Heart right ventricle (tissue), 16 donors: ENCODE measurements at regions not wholly inside any gene's neighbourhood (a gene's known extent, or its start where the extent isn't known, plus 50 kb on each side); places are given as distances from the start of the nearest gene placed in this dataset.

ENCODE experiments used
- ATAC-seq, 8 donors: fragments of 200-7000 bp; cut with Tn5 transposase; one replicate each; pipeline ENCODE4 v1.9.1; 2020; ENCODE audit warnings: mild to moderate bottlenecking in 8 of 8, moderate library complexity in 8 of 8, moderate number of reproducible peaks in 1 of 8
- DNase-seq, 2 donors: peaks; one replicate each; pipeline ENCODE4 v3.0.0-alpha.2; 2020
- H3K27ac ChIP-seq, 10 donors: fragments of 200-600 bp; sonication (generic) in 2 of 10; one replicate each; pipeline versions ENCODE4 v1.5.0 to v1.8.0; 2020 to 2022; ENCODE audit warnings: mild to moderate bottlenecking in 3 of 10
- H3K27me3 ChIP-seq, 7 donors: fragments of 200-600 bp; one replicate each; pipeline ENCODE4 v1.8.0; 2021 to 2022; ENCODE audit warnings: mild to moderate bottlenecking in 2 of 7
- H3K36me3 ChIP-seq, 9 donors: fragments of 200-600 bp; sonication (generic) in 1 of 9; one replicate each; pipeline versions ENCODE4 v1.5.0 to v1.8.0; 2020 to 2022; ENCODE audit warnings: mild to moderate bottlenecking in 2 of 9
- H3K4me1 ChIP-seq, 9 donors: fragments of 200-600 bp; sonication (generic) in 1 of 9; one replicate each; pipeline versions ENCODE4 v1.5.0 to v1.8.0; 2020 to 2022; ENCODE audit warnings: mild to moderate bottlenecking in 4 of 9
- H3K4me3 ChIP-seq, 10 donors: fragments of 200-600 bp; sonication (generic) in 2 of 10; one replicate each; pipeline versions ENCODE4 v1.5.0 to v1.8.0; 2020 to 2022; ENCODE audit warnings: mild to moderate bottlenecking in 7 of 10, moderate library complexity in 2 of 10
- H3K9me3 ChIP-seq, 11 donors: fragments of 200-600 bp in 10 of 11; sonication (generic) in 2 of 11; one replicate each; pipeline versions ENCODE4 v1.5.0 to v1.8.0; 2013 to 2022; ENCODE audit warnings: mild to moderate bottlenecking in 2 of 11, control low read depth in 1 of 11, moderate library complexity in 1 of 11
- CTCF ChIP-seq, 9 donors: fragments of 200-600 bp; sonication (generic) in 2 of 9; IDR thresholded peaks; one replicate each; pipeline versions ENCODE4 v1.5.0 to v1.8.0; 2021 to 2022; ENCODE audit warnings: antibody characterized with exemption in 9 of 9, mild to moderate bottlenecking in 5 of 9, moderate library complexity in 1 of 9
- WGBS, 2 donors: extraction: QIAGEN DNeasy Blood & Tissue Kit; methylation state at CpG; one replicate each; pipeline ENCODE4 v1.1.7; 2013; ENCODE audit warnings: inconsistent platforms in 1 of 2; 5-methylcytosine and 5-hydroxymethylcytosine counted together
- intact Hi-C, 10 donors: fragments of 100-400 bp; cut with DNase I; formaldehyde crosslinking; loops; one replicate each; pipeline versions ENCODE4 v1.11.1 to v1.14.2; 2022
- donor health status: Arrhythmogenic right ventricular cardiomyopathy.
- donor health status: ischemic (EF 13 %, LVEDD 7.1; RV severe dilation, severe dysfunction).
- donor health status: healthy with polysubstance abuse.
- donor health status: DM: no; HTN: yes; CAD: no.
- donor health status: DM: no; HTN: no; CAD: no.
- donor health status: ischemic (EF 25% LVEDD 6.9; RV normal size, moderate dysfunction).
- donor health status: ischemic (EF 25% LVEDD 5.7; RV mildly dilated, moderate dysfunction).
- donor health status: healthy.
- donor health status: DM: yes; HTN: yes; CAD: no.
- donor health status: Ischemic cardiomyopathy.
- donor health status: ischemic (EF 35%, LVEDD 5.7; RV mildly dilated, moderate dysfunction).
- donor health status: nonischemic (EF 11% LVEDD 7.7; RV severe dilation, severe dysfunction).
- donor health status: DM: yes; HTN: yes; CAD: no.
- donor health status: PGD.
- donor health status: ischemic (EF 29% LVEDD 5.4; RV normal size, mild dysfunction).
- donor health status: nonischemic (EF 23%, LVEDD 6.1; RV moderate dilation, normal function).

GRCh38 chrX:97806946-97807345, 923.2 kb downstream of the RPA4 start:
- peaks cover 0 to 7% (median 0%) of the 10 kb centered on the region in 7 donors for H3K27me3 ChIP-seq
- DNase-seq (no peak), ATAC-seq (no peak)
- no peaks in the 10 kb centered on the region for H3K9me3 ChIP-seq
- no peak for TF ChIP-seq CTCF (IDR thresholded peaks at IDR 0.05)
- intact Hi-C loops, result no loop called here
- H3K27ac ChIP-seq, result no peak overlapping the region
- no peak overlapping the region for H3K4me3 ChIP-seq
- H3K36me3 ChIP-seq, result no peaks in the 10 kb centered on the region
- 95 to 96% methylated on average over 2 of the region's 2 CpGs for WGBS, 2 donors
- H3K4me1 ChIP-seq, result no peaks in the 10 kb centered on the region

- intact Hi-C loops, result no loop called here
- H3K4me3 ChIP-seq, result no peak overlapping the region
- no peak for TF ChIP-seq CTCF (IDR thresholded peaks at IDR 0.05)
- WGBS, 2 donors, result 81 to 87% methylated on average over 2 of the region's 2 CpGs
- no peaks in the 10 kb centered on the region for H3K36me3 ChIP-seq
- H3K27me3 ChIP-seq, result peaks cover 0 to 40% (median 0%) of the 10 kb centered on the region in 7 donors
- ATAC-seq, result no peak
- no peak for DNase-seq
- no peaks in the 10 kb centered on the region for H3K9me3 ChIP-seq
- no peaks in the 10 kb centered on the region for H3K4me1 ChIP-seq
- H3K27ac ChIP-seq, result no peak overlapping the region
Observed at GRCh38 chrX:97820170-97820569, 936.5 kb downstream of the RPA4 start.

GRCh38 chrX:97828471-97828870, 944.8 kb downstream of the RPA4 start:
- Histone ChIP-seq H3K27me3 (peaks cover 0 to 22% (median 0%) of the 10 kb centered on the region in 7 donors), H3K27ac (no peak overlapping the region), H3K9me3 (no peaks in the 10 kb centered on the region), H3K36me3 (no peaks in the 10 kb centered on the region), H3K4me1 (no peaks in the 10 kb centered on the region), H3K4me3 (no peak overlapping the region)
- ATAC-seq (no peak), DNase-seq (no peak)
- TF ChIP-seq CTCF (IDR thresholded peaks at IDR 0.05), result no peak
- 0% methylated on average over 1 of the region's 1 CpG for WGBS, 2 donors
- intact Hi-C loops, result no loop called here

- DNase-seq, result no peak
Observed at GRCh38 chrX:97835969-97836368, 952.3 kb downstream of the RPA4 start.

More at GRCh38 chrX:97835969-97836368, 952.3 kb downstream of the RPA4 start:
- no peaks in the 10 kb centered on the region for H3K36me3 ChIP-seq
- H3K4me3 ChIP-seq, result no peak overlapping the region
- H3K9me3 ChIP-seq, result no peaks in the 10 kb centered on the region
- no peak for TF ChIP-seq CTCF (IDR thresholded peaks at IDR 0.05)
- no peak for ATAC-seq
- peaks cover 0 to 23% (median 0%) of the 10 kb centered on the region in 7 donors for H3K27me3 ChIP-seq
- intact Hi-C loops, result no loop called here
- no peak overlapping the region for H3K27ac ChIP-seq
- no peaks in the 10 kb centered on the region for H3K4me1 ChIP-seq
